ENCODE measurements at regions not wholly inside any gene's neighbourhood (a gene's known extent, or its start where the extent isn't known, plus 50 kb on each side); places are given as distances from the start of the nearest gene placed in this dataset.

- no peak overlapping the region for H3K4me3 ChIP-seq (ENCODE audit: low read length in 2 of 2)
- H3K27ac ChIP-seq (ENCODE audit: low read depth in 2 of 2, low read length in 2 of 2), result no peak overlapping the region
- no peaks in the 10 kb centered on the region for H3K27me3 ChIP-seq (ENCODE audit: control insufficient read depth in 2 of 2, insufficient read depth in 2 of 2, low read length in 2 of 2)
- H3K9me3 ChIP-seq (ENCODE audit: control insufficient read depth in 2 of 2, low read length in 2 of 2), result peaks cover 22 to 24% of the 10 kb centered on the region in 2 donors
- H3K4me1 ChIP-seq (ENCODE audit: control insufficient read depth in 2 of 2, insufficient read depth in 2 of 2, low read length in 2 of 2), result no peaks in the 10 kb centered on the region
- no peak overlapping the region for H3K9ac ChIP-seq (ENCODE audit: low read depth in 1 of 2, low read length in 2 of 2)
- no peaks in the 10 kb centered on the region for H3K36me3 ChIP-seq (ENCODE audit: control insufficient read depth in 2 of 2, insufficient read depth in 2 of 2, low read length in 2 of 2)
Observed at GRCh38 chr15:75145027-75145841, 56.4 kb upstream of the C15orf39 start.

- Histone ChIP-seq H3K27ac (ENCODE audit: low read depth in 2 of 2, low read length in 2 of 2) (no peak overlapping the region), H3K4me3 (ENCODE audit: low read length in 2 of 2) (no peak overlapping the region), H3K4me1 (ENCODE audit: control insufficient read depth in 2 of 2, insufficient read depth in 2 of 2, low read length in 2 of 2) (no peaks in the 10 kb centered on the region), H3K9ac (ENCODE audit: low read depth in 1 of 2, low read length in 2 of 2) (no peak overlapping the region), H3K27me3 (ENCODE audit: control insufficient read depth in 2 of 2, insufficient read depth in 2 of 2, low read length in 2 of 2) (no peaks in the 10 kb centered on the region), H3K9me3 (ENCODE audit: control insufficient read depth in 2 of 2, low read length in 2 of 2) (peaks cover 10 to 11% of the 10 kb centered on the region in 2 donors), H3K36me3 (ENCODE audit: control insufficient read depth in 2 of 2, insufficient read depth in 2 of 2, low read length in 2 of 2) (no peaks in the 10 kb centered on the region)
Observed at GRCh38 chr15:75148280-75148679, 53.4 kb upstream of the C15orf39 start.

- Histone ChIP-seq H3K4me1 (ENCODE audit: control insufficient read depth in 2 of 2, insufficient read depth in 2 of 2, low read length in 2 of 2) (no peaks in the 10 kb centered on the region), H3K27ac (ENCODE audit: low read depth in 2 of 2, low read length in 2 of 2) (peak overlapping the region in 1 of 2 donors; percentile 14), H3K36me3 (ENCODE audit: control insufficient read depth in 2 of 2, insufficient read depth in 2 of 2, low read length in 2 of 2) (no peaks in the 10 kb centered on the region), H3K9ac (ENCODE audit: low read depth in 1 of 2, low read length in 2 of 2) (no peak overlapping the region), H3K27me3 (ENCODE audit: control insufficient read depth in 2 of 2, insufficient read depth in 2 of 2, low read length in 2 of 2) (no peaks in the 10 kb centered on the region), H3K4me3 (ENCODE audit: low read length in 2 of 2) (no peak overlapping the region), H3K9me3 (ENCODE audit: control insufficient read depth in 2 of 2, low read length in 2 of 2) (peaks cover 0 to 2% of the 10 kb centered on the region in 2 donors)
Observed at GRCh38 chr15:75149867-75150709, 51.6 kb upstream of the C15orf39 start.

GRCh38 chr15:75151214-75152128 lies 50.2 kb upstream of the C15orf39 start:
- H3K27ac ChIP-seq (ENCODE audit: low read depth in 2 of 2, low read length in 2 of 2), result no peak overlapping the region
- H3K4me1 ChIP-seq (ENCODE audit: control insufficient read depth in 2 of 2, insufficient read depth in 2 of 2, low read length in 2 of 2), result no peaks in the 10 kb centered on the region

More at GRCh38 chr15:75151214-75152128, 50.2 kb upstream of the C15orf39 start:
- Histone ChIP-seq H3K27me3 (ENCODE audit: control insufficient read depth in 2 of 2, insufficient read depth in 2 of 2, low read length in 2 of 2) (no peaks in the 10 kb centered on the region), H3K9ac (ENCODE audit: low read depth in 1 of 2, low read length in 2 of 2) (no peak overlapping the region), H3K4me3 (ENCODE audit: low read length in 2 of 2) (no peak overlapping the region), H3K9me3 (ENCODE audit: control insufficient read depth in 2 of 2, low read length in 2 of 2) (peaks cover 0 to 2% of the 10 kb centered on the region in 2 donors), H3K36me3 (ENCODE audit: control insufficient read depth in 2 of 2, insufficient read depth in 2 of 2, low read length in 2 of 2) (no peaks in the 10 kb centered on the region)
